Mesenchymal stem cell (in vitro differentiated cells and primary cell): ENCODE measurements at regions not wholly inside any gene's neighbourhood (a gene's known extent, or its start where the extent isn't known, plus 50 kb on each side); places are given as distances from the start of the nearest gene placed in this dataset.

Experiments used
- DNase-seq: peaks from one replicate; pipeline ENCODE4 v3.0.0-alpha.2; 2013
- H2AFZ ChIP-seq: one replicate; pipeline ENCODE4 v1.6.1; 2013; ENCODE audit warnings: low read depth, mild to moderate bottlenecking, control low read depth, inconsistent platforms, low read length, moderate library complexity
- H2AK5ac ChIP-seq: 2 replicates; pipeline ENCODE4 v1.6.1; 2013; ENCODE audit warnings: low read length, moderate library complexity, mild to moderate bottlenecking, inconsistent platforms; ENCODE audit not compliant: severe bottlenecking
- H2BK120ac ChIP-seq: one replicate; pipeline ENCODE4 v1.6.1; 2013; ENCODE audit warnings: low read depth, mild to moderate bottlenecking, inconsistent platforms, low read length, moderate library complexity
- H2BK12ac ChIP-seq, 2 experiments: one replicate each; pipeline ENCODE4 v1.6.1; 2013; ENCODE audit warnings: inconsistent platforms in 2 of 2, low read length in 2 of 2, mild to moderate bottlenecking in 2 of 2, moderate library complexity in 2 of 2, control low read depth in 1 of 2
- H2BK15ac ChIP-seq: one replicate; pipeline ENCODE4 v1.6.1; 2013; ENCODE audit warnings: mild to moderate bottlenecking, low read depth, inconsistent platforms; ENCODE audit not compliant: poor library complexity, severe bottlenecking
- H2BK5ac ChIP-seq: 2 replicates; pipeline ENCODE4 v1.6.1; 2013; ENCODE audit warnings: low read depth, mild to moderate bottlenecking, low read length, control low read depth, inconsistent platforms; ENCODE audit not compliant: poor library complexity, severe bottlenecking
- H3K14ac ChIP-seq, 2 experiments: one replicate each; pipeline ENCODE4 v1.6.1; 2013; ENCODE audit warnings: inconsistent platforms in 2 of 2, low read length in 2 of 2, control low read depth in 1 of 2, mild to moderate bottlenecking in 1 of 2, moderate library complexity in 1 of 2
- H3K18ac ChIP-seq, 2 experiments: one replicate each; pipeline ENCODE4 v1.6.1; 2013; ENCODE audit warnings: inconsistent platforms in 2 of 2, low read length in 2 of 2, control low read depth in 1 of 2, low read depth in 1 of 2, mild to moderate bottlenecking in 1 of 2
- H3K23ac ChIP-seq, 2 experiments: one replicate each; pipeline ENCODE4 v1.6.1; 2013; ENCODE audit warnings: inconsistent platforms in 2 of 2, low read length in 2 of 2, mild to moderate bottlenecking in 2 of 2, moderate library complexity in 2 of 2, control low read depth in 1 of 2
- H3K27ac ChIP-seq: 2 replicates; pipeline ENCODE4 v1.5.1; 2013; ENCODE audit warnings: mild to moderate bottlenecking, moderate library complexity, low read length, control low read depth, inconsistent platforms; ENCODE audit not compliant: poor library complexity, severe bottlenecking
- H3K27me3 ChIP-seq, 2 experiments: 2 replicates each; pipeline versions ENCODE4 v1.6.1 to v1.7.0; 2013; ENCODE audit warnings: low read length in 2 of 2, mild to moderate bottlenecking in 2 of 2, moderate library complexity in 2 of 2, control low read depth in 1 of 2, inconsistent platforms in 1 of 2; ENCODE audit not compliant: control insufficient read depth in 1 of 2, insufficient read depth in 1 of 2
- H3K36me3 ChIP-seq, 2 experiments: 2 replicates each; pipeline versions ENCODE4 v1.6.1 to v1.7.0; 2013; ENCODE audit warnings: low read length in 2 of 2, control low read depth in 1 of 2, inconsistent platforms in 1 of 2, low read depth in 1 of 2, mild to moderate bottlenecking in 1 of 2; ENCODE audit not compliant: insufficient read depth in 2 of 2, control insufficient read depth in 1 of 2
- H3K4ac ChIP-seq, 2 experiments: one replicate each; pipeline ENCODE4 v1.6.1; 2013; ENCODE audit warnings: inconsistent platforms in 2 of 2, low read length in 2 of 2, mild to moderate bottlenecking in 2 of 2, moderate library complexity in 2 of 2, control low read depth in 1 of 2, low read depth in 1 of 2
- H3K4me1 ChIP-seq: 2 replicates; pipeline ENCODE4 v1.6.1; 2013; ENCODE audit warnings: low read depth, low read length, control low read depth; ENCODE audit not compliant: control insufficient read depth, insufficient read depth
- H3K4me2 ChIP-seq: 2 replicates; pipeline ENCODE4 v1.6.1; 2013; ENCODE audit warnings: low read length, mild to moderate bottlenecking, inconsistent platforms; ENCODE audit not compliant: poor library complexity, severe bottlenecking
- H3K4me3 ChIP-seq, 2 experiments: 2 replicates each; pipeline versions ENCODE4 v1.5.1 to v1.7.0; 2013; ENCODE audit warnings: low read length in 2 of 2, mild to moderate bottlenecking in 2 of 2, control low read depth in 1 of 2, low read depth in 1 of 2; ENCODE audit not compliant: insufficient read depth in 1 of 2
- H3K79me1 ChIP-seq: replicated peaks from 2 replicates; pipeline ENCODE4 v1.6.1; 2013; ENCODE audit warnings: mild to moderate bottlenecking, control low read depth, low read length, inconsistent platforms; ENCODE audit not compliant: poor library complexity, severe bottlenecking
- H3K9ac ChIP-seq: 2 replicates; pipeline ENCODE4 v1.7.0; 2013; ENCODE audit warnings: mild to moderate bottlenecking, low read length, moderate library complexity
- H3K9me3 ChIP-seq: 2 replicates; pipeline ENCODE4 v1.7.0; 2013; ENCODE audit warnings: mild to moderate bottlenecking, low read length; ENCODE audit not compliant: control insufficient read depth
- H4K8ac ChIP-seq: one replicate; pipeline ENCODE4 v1.6.1; 2013; ENCODE audit warnings: inconsistent platforms, mild to moderate bottlenecking, low read length, moderate library complexity
- H4K91ac ChIP-seq: one replicate; pipeline ENCODE4 v1.6.1; 2013; ENCODE audit warnings: mild to moderate bottlenecking, low read length, inconsistent platforms
- WGBS: methylation state at CpG from one replicate; pipeline ENCODE4 v1.1.7; 2013; ENCODE audit warnings: mixed read lengths; 5-methylcytosine and 5-hydroxymethylcytosine counted together

- no peak overlapping the region for H2AK5ac ChIP-seq
Measured at GRCh38 chr3:197421021-197421420, 122.6 kb upstream of the DLG1 start.

DNA sequence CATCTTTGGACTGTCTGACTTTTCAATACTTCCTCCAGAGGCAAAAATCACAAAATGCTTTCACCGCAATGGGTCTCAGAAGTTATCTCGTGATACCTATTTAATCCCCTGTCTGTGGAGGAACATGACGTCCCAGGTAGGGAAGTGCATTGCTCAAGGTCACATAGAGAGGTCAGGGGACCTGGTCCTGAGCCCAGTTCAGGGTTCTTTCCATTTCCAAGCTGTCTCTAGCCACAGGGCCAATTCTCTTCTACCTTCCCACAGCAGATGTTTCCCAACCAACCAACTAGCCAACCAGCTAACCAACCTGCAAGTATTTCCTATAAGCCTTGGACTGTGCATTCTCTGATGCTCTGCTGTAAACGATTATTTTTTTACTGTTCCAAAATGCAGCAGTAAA, 122.2 kb upstream of the DLG1 start:
- no peak overlapping the region for H3K23ac ChIP-seq
- H3K27ac ChIP-seq = no peak overlapping the region
- no peak overlapping the region for H3K4ac ChIP-seq

More at GRCh38 chr3:197421021-197421420, 122.6 kb upstream of the DLG1 start:
- 93% methylated on average over 8 of the region's 9 CpGs for WGBS
- H3K4me2 ChIP-seq = no peak overlapping the region
- H3K27me3 ChIP-seq = peaks cover 0 to 71% of the 10 kb centered on the region in 2 experiments
- no peak overlapping the region for H3K14ac ChIP-seq
- H2BK15ac ChIP-seq = no peak overlapping the region
- no peak overlapping the region for H4K91ac ChIP-seq
- H3K18ac ChIP-seq = no peak overlapping the region
- H2BK5ac ChIP-seq = no peak overlapping the region
- H3K4me3 ChIP-seq = no peak overlapping the region
- no peak overlapping the region for H4K8ac ChIP-seq
- H3K4ac ChIP-seq = no peak overlapping the region
- H2AFZ ChIP-seq = no peak overlapping the region
- no peaks in the 10 kb centered on the region for H3K9me3 ChIP-seq
- no peak overlapping the region for H3K9ac ChIP-seq
- peaks cover 6% of the 10 kb centered on the region for H3K4me1 ChIP-seq
- no peak overlapping the region for H3K27ac ChIP-seq
- H3K79me1 ChIP-seq = no peaks in the 10 kb centered on the region
- H3K36me3 ChIP-seq = no peaks in the 10 kb centered on the region
- H2BK12ac ChIP-seq = no peak overlapping the region
- H2BK120ac ChIP-seq = no peak overlapping the region
- no peak overlapping the region for H3K23ac ChIP-seq
- no peak for DNase-seq

GRCh38 chr3:197420115-197420514, 121.7 kb upstream of the DLG1 start:
- Histone ChIP-seq H3K27me3 (peaks cover 0 to 62% of the 10 kb centered on the region in 2 experiments), H4K8ac (no peak overlapping the region), H3K9me3 (no peaks in the 10 kb centered on the region), H2BK12ac (no peak overlapping the region), H2BK15ac (no peak overlapping the region), H3K79me1 (no peaks in the 10 kb centered on the region), H3K36me3 (no peaks in the 10 kb centered on the region), H2AFZ (no peak overlapping the region), H3K4me1 (peaks cover 6% of the 10 kb centered on the region), H3K9ac (no peak overlapping the region), H2BK5ac (no peak overlapping the region), H3K4ac (no peak overlapping the region), H3K27ac (no peak overlapping the region), H3K18ac (no peak overlapping the region), H2BK120ac (no peak overlapping the region), H3K4me3 (no peak overlapping the region), H2AK5ac (no peak overlapping the region), H3K4me2 (no peak overlapping the region), H3K23ac (no peak overlapping the region), H3K14ac (no peak overlapping the region), H4K91ac (no peak overlapping the region)
- 91% methylated on average over 2 of the region's 2 CpGs for WGBS
- peak; percentile 40 for DNase-seq

More for the DNA sequence above, 122.2 kb upstream of the DLG1 start:
- DNase-seq = no peak
- no peak overlapping the region for H2BK15ac ChIP-seq
- H2BK120ac ChIP-seq = no peak overlapping the region
- peaks cover 0 to 66% of the 10 kb centered on the region in 2 experiments for H3K27me3 ChIP-seq
- H3K9ac ChIP-seq = no peak overlapping the region
- H3K4me3 ChIP-seq = no peak overlapping the region
- WGBS = 93% methylated on average over 4 of the region's 4 CpGs
- peaks cover 6% of the 10 kb centered on the region for H3K4me1 ChIP-seq
- H3K36me3 ChIP-seq = no peaks in the 10 kb centered on the region
- H4K91ac ChIP-seq = no peak overlapping the region
- no peaks in the 10 kb centered on the region for H3K79me1 ChIP-seq
- no peaks in the 10 kb centered on the region for H3K9me3 ChIP-seq
- H3K18ac ChIP-seq = no peak overlapping the region
- no peak overlapping the region for H2AK5ac ChIP-seq
- no peak overlapping the region for H2BK5ac ChIP-seq
- no peak overlapping the region for H2BK12ac ChIP-seq
- no peak overlapping the region for H3K14ac ChIP-seq
- H4K8ac ChIP-seq = no peak overlapping the region
- H3K4me2 ChIP-seq = no peak overlapping the region
- no peak overlapping the region for H2AFZ ChIP-seq

DNA sequence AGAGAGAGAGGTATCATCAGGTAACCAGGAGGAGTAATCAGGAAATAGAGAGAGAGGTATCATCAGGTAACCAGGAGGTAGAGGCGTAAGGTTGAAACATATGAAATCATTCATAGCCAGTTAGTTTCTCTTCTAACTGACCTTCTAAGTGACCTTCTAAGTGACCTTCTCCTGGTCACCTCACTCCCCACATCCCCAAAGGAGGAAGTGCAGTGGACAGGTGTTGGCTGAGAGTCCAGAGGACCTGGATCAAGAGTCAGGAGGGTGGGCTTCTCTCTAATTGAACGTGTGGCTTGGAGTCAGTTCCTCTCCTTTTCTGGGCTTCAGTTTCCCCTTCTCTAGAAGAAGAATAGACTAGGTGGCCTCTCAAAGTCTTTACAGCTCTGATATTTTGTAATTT, 121.3 kb upstream of the DLG1 start:
- Histone ChIP-seq H3K14ac (no peak overlapping the region), H3K27me3 (peaks cover 0 to 57% of the 10 kb centered on the region in 2 experiments), H2AK5ac (no peak overlapping the region), H2BK12ac (no peak overlapping the region), H2BK15ac (no peak overlapping the region), H3K4me2 (no peak overlapping the region), H3K4ac (no peak overlapping the region), H3K4me1 (peaks cover 6% of the 10 kb centered on the region), H3K9ac (no peak overlapping the region), H3K23ac (no peak overlapping the region), H2AFZ (no peak overlapping the region), H3K36me3 (no peaks in the 10 kb centered on the region), H3K18ac (no peak overlapping the region), H3K79me1 (no peaks in the 10 kb centered on the region), H2BK5ac (no peak overlapping the region), H4K8ac (no peak overlapping the region), H4K91ac (no peak overlapping the region), H3K4me3 (no peak overlapping the region), H3K9me3 (no peaks in the 10 kb centered on the region), H3K27ac (no peak overlapping the region), H2BK120ac (no peak overlapping the region)
- WGBS = 100% methylated on average over 2 of the region's 2 CpGs
- DNase-seq = no peak
